ENCODE measurements at regions not wholly inside any gene's neighbourhood (a gene's known extent, or its start where the extent isn't known, plus 50 kb on each side); places are given as distances from the start of the nearest gene placed in this dataset.

GRCh38 chr3:139870000-139870675 is 64.8 kb upstream of the CLSTN2 start:
- Mint-ChIP-seq H3K4me3 (no peak overlapping the region), H3K9me3 (peaks cover 0 to 19% (median 4%) of the 10 kb centered on the region in 9 donors), H3K36me3 (peaks cover 0 to 2% (median 0%) of the 10 kb centered on the region in 3 donors), H3K27ac (no peak overlapping the region), H3K27me3 (peaks cover 0 to 30% (median 4%) of the 10 kb centered on the region in 5 donors), H3K4me1 (no peaks in the 10 kb centered on the region)
- POLR2A ChIA-PET = no interaction called here
- no peak for DNase-seq
- no peak for ATAC-seq

GRCh38 chr3:139868773-139869172 is 66.2 kb upstream of the CLSTN2 start:
- no peak overlapping the region for H3K27ac Mint-ChIP-seq
- no peak for ATAC-seq

GRCh38 chr3:139848660-139849059 is 86.3 kb upstream of the CLSTN2 start:
- H3K36me3 Mint-ChIP-seq = peaks cover 0 to 5% (median 0%) of the 10 kb centered on the region in 3 donors
- H3K27ac Mint-ChIP-seq = peak overlapping the region in 1 of 10 donors; percentile 26
- peaks cover 0 to 15% (median 3%) of the 10 kb centered on the region in 5 donors for H3K27me3 Mint-ChIP-seq
- peaks cover 7 to 40% (median 23%) of the 10 kb centered on the region in 9 donors for H3K9me3 Mint-ChIP-seq
- no peak overlapping the region for H3K4me3 Mint-ChIP-seq
- POLR2A ChIA-PET = no interaction called here
- no peaks in the 10 kb centered on the region for H3K4me1 Mint-ChIP-seq
- ATAC-seq = no peak
- no peak for DNase-seq

More at GRCh38 chr3:139868773-139869172, 66.2 kb upstream of the CLSTN2 start:
- H3K27me3 Mint-ChIP-seq = peaks cover 0 to 37% (median 6%) of the 10 kb centered on the region in 5 donors
- POLR2A ChIA-PET = interaction anchor here (0.6 kb wide), 1 partner anchor 752 kb away, joined by 3 read pairs; no protein-coding TSS in a partner anchor
- no peak for DNase-seq
- H3K4me1 Mint-ChIP-seq = no peaks in the 10 kb centered on the region
- H3K9me3 Mint-ChIP-seq = peaks cover 0 to 19% (median 4%) of the 10 kb centered on the region in 9 donors
- peaks cover 0 to 2% (median 0%) of the 10 kb centered on the region in 3 donors for H3K36me3 Mint-ChIP-seq
- no peak overlapping the region for H3K4me3 Mint-ChIP-seq

- Mint-ChIP-seq H3K27me3 (peaks cover 0 to 15% (median 6%) of the 10 kb centered on the region in 5 donors), H3K4me3 (no peak overlapping the region), H3K27ac (no peak overlapping the region), H3K9me3 (peaks cover 3 to 26% (median 11%) of the 10 kb centered on the region in 9 donors), H3K36me3 (no peaks in the 10 kb centered on the region), H3K4me1 (no peaks in the 10 kb centered on the region)
- no peak for ATAC-seq
- no peak for DNase-seq
- POLR2A ChIA-PET = no interaction called here
These were observed 88.3 kb upstream of the CLSTN2 start for GRCh38 chr3:139846729-139847128.

GRCh38 chr3:139839659-139840058 is 95.3 kb upstream of the CLSTN2 start:
- Mint-ChIP-seq H3K27ac (no peak overlapping the region), H3K27me3 (peaks cover 0 to 8% (median 0%) of the 10 kb centered on the region in 5 donors), H3K4me3 (no peak overlapping the region), H3K36me3 (no peaks in the 10 kb centered on the region), H3K4me1 (no peaks in the 10 kb centered on the region), H3K9me3 (peaks cover 0 to 8% (median 1%) of the 10 kb centered on the region in 9 donors)
- ATAC-seq (no peak), DNase-seq (no peak)
- POLR2A ChIA-PET = no interaction called here

GRCh38 chr3:139839014-139839413 is 96.0 kb upstream of the CLSTN2 start:
- peaks cover 0 to 5% (median 1%) of the 10 kb centered on the region in 9 donors for H3K9me3 Mint-ChIP-seq
- ATAC-seq = no peak

GRCh38 chr3:139838269-139838957 is 96.6 kb upstream of the CLSTN2 start:
- peaks cover 0 to 13% (median 0%) of the 10 kb centered on the region in 5 donors for H3K27me3 Mint-ChIP-seq
- no peak overlapping the region for H3K27ac Mint-ChIP-seq
- ATAC-seq (no peak), DNase-seq (no peak)
- H3K4me3 Mint-ChIP-seq = no peak overlapping the region
- POLR2A ChIA-PET = no interaction called here
- no peaks in the 10 kb centered on the region for H3K4me1 Mint-ChIP-seq
- peaks cover 0 to 5% (median 0%) of the 10 kb centered on the region in 9 donors for H3K9me3 Mint-ChIP-seq
- no peaks in the 10 kb centered on the region for H3K36me3 Mint-ChIP-seq

More at GRCh38 chr3:139839014-139839413, 96.0 kb upstream of the CLSTN2 start:
- Mint-ChIP-seq H3K27ac (no peak overlapping the region), H3K4me3 (no peak overlapping the region), H3K4me1 (no peaks in the 10 kb centered on the region), H3K27me3 (peaks cover 0 to 13% (median 0%) of the 10 kb centered on the region in 5 donors), H3K36me3 (no peaks in the 10 kb centered on the region)
- DNase-seq = no peak
- POLR2A ChIA-PET = no interaction called here

GRCh38 chr3:139836698-139837464 is 98.1 kb upstream of the CLSTN2 start:
- H3K4me1 Mint-ChIP-seq = no peaks in the 10 kb centered on the region
- H3K9me3 Mint-ChIP-seq = peaks cover 0 to 5% (median 0%) of the 10 kb centered on the region in 9 donors
- POLR2A ChIA-PET = no interaction called here
- H3K27me3 Mint-ChIP-seq = peaks cover 0 to 22% (median 0%) of the 10 kb centered on the region in 5 donors
- H3K4me3 Mint-ChIP-seq = no peak overlapping the region
- ATAC-seq = no peak
- H3K36me3 Mint-ChIP-seq = no peaks in the 10 kb centered on the region
- DNase-seq = no peak
- H3K27ac Mint-ChIP-seq = no peak overlapping the region

GRCh38 chr3:139835830-139836683 is 98.9 kb upstream of the CLSTN2 start:
- Mint-ChIP-seq H3K4me1 (no peaks in the 10 kb centered on the region), H3K27me3 (peaks cover 0 to 22% (median 2%) of the 10 kb centered on the region in 5 donors), H3K9me3 (peaks cover 0 to 4% (median 0%) of the 10 kb centered on the region in 9 donors), H3K4me3 (no peak overlapping the region), H3K27ac (no peak overlapping the region), H3K36me3 (no peaks in the 10 kb centered on the region)
- POLR2A ChIA-PET = no interaction called here
- ATAC-seq = no peak
- no peak for DNase-seq

- Mint-ChIP-seq H3K4me3 (no peak overlapping the region), H3K4me1 (no peaks in the 10 kb centered on the region), H3K27ac (no peak overlapping the region), H3K36me3 (no peaks in the 10 kb centered on the region), H3K9me3 (peaks cover 0 to 4% (median 0%) of the 10 kb centered on the region in 9 donors), H3K27me3 (peaks cover 0 to 30% (median 3%) of the 10 kb centered on the region in 5 donors)
- DNase-seq = no peak
- POLR2A ChIA-PET = no interaction called here
- ATAC-seq = no peak
These were observed 102.0 kb upstream of the CLSTN2 start for GRCh38 chr3:139832998-139833397.

GRCh38 chr3:139830817-139831216 is 104.2 kb upstream of the CLSTN2 start:
- ATAC-seq (no peak), DNase-seq (no peak)
- H3K27ac Mint-ChIP-seq = no peak overlapping the region
- H3K9me3 Mint-ChIP-seq = peaks cover 0 to 4% (median 0%) of the 10 kb centered on the region in 9 donors
- no peak overlapping the region for H3K4me3 Mint-ChIP-seq
- H3K36me3 Mint-ChIP-seq = no peaks in the 10 kb centered on the region
- no peaks in the 10 kb centered on the region for H3K4me1 Mint-ChIP-seq
- POLR2A ChIA-PET = no interaction called here
- peaks cover 0 to 29% (median 3%) of the 10 kb centered on the region in 5 donors for H3K27me3 Mint-ChIP-seq

- Mint-ChIP-seq H3K36me3 (no peaks in the 10 kb centered on the region), H3K4me1 (no peaks in the 10 kb centered on the region)
- no peak for ATAC-seq
These were observed 107.2 kb upstream of the CLSTN2 start for GRCh38 chr3:139827833-139828232.

More at GRCh38 chr3:139827833-139828232, 107.2 kb upstream of the CLSTN2 start:
- Mint-ChIP-seq H3K27me3 (peaks cover 0 to 16% (median 3%) of the 10 kb centered on the region in 5 donors), H3K27ac (no peak overlapping the region), H3K4me3 (no peak overlapping the region), H3K9me3 (peaks cover 0 to 4% (median 0%) of the 10 kb centered on the region in 9 donors)
- POLR2A ChIA-PET = no interaction called here
- DNase-seq = no peak

Data from naive thymus-derived CD8-positive, alpha-beta T cell (primary cell).